HFF-Myc (cell line): ENCODE measurements at regions not wholly inside any gene's neighbourhood (a gene's known extent, or its start where the extent isn't known, plus 50 kb on each side); places are given as distances from the start of the nearest gene placed in this dataset.

Experiments
- DNase-seq: peaks from one replicate; pipeline ENCODE4 v3.0.0-alpha.2; 2011; ENCODE audit warnings: low read depth; ENCODE audit errors: extremely low read depth
- H3K4me3 ChIP-seq: replicated peaks from 2 replicates; pipeline ENCODE4 v1.5.1; 2011; ENCODE audit warnings: low read depth, mild to moderate bottlenecking, control low read depth, low read length
- TF ChIP-seq, protein P1 (sequence below): IDR thresholded peaks from 2 replicates; pipeline ENCODE4 v1.5.1; 2012; ENCODE audit warnings: mild to moderate bottlenecking, low read depth, low read length, control low read depth; ENCODE audit errors: missing control alignments

DNA sequence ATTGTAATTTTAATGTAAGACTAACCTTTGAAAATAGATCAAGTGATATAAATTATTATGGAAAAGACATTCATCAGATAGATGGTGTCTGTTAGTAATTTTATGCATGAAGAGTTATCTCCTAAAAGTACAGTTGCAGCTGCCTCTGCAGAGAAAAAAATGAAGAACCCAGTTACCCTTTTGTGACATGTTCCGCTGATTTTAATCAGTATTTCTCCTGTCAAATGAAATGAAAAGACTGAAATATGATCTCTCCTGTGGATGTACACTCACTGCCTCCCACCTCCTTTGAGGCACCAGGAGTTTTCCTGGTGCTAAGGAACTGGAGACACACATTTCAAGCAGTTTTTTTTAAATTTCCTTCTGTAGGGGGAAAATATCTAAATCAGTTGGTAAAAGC is 277.4 kb downstream of the KIF4B start:
- H3K4me3 ChIP-seq = no peak overlapping the region
- TF ChIP-seq, protein P1, sequence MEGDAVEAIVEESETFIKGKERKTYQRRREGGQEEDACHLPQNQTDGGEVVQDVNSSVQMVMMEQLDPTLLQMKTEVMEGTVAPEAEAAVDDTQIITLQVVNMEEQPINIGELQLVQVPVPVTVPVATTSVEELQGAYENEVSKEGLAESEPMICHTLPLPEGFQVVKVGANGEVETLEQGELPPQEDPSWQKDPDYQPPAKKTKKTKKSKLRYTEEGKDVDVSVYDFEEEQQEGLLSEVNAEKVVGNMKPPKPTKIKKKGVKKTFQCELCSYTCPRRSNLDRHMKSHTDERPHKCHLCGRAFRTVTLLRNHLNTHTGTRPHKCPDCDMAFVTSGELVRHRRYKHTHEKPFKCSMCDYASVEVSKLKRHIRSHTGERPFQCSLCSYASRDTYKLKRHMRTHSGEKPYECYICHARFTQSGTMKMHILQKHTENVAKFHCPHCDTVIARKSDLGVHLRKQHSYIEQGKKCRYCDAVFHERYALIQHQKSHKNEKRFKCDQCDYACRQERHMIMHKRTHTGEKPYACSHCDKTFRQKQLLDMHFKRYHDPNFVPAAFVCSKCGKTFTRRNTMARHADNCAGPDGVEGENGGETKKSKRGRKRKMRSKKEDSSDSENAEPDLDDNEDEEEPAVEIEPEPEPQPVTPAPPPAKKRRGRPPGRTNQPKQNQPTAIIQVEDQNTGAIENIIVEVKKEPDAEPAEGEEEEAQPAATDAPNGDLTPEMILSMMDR = no peak
- no peak for DNase-seq

DNA sequence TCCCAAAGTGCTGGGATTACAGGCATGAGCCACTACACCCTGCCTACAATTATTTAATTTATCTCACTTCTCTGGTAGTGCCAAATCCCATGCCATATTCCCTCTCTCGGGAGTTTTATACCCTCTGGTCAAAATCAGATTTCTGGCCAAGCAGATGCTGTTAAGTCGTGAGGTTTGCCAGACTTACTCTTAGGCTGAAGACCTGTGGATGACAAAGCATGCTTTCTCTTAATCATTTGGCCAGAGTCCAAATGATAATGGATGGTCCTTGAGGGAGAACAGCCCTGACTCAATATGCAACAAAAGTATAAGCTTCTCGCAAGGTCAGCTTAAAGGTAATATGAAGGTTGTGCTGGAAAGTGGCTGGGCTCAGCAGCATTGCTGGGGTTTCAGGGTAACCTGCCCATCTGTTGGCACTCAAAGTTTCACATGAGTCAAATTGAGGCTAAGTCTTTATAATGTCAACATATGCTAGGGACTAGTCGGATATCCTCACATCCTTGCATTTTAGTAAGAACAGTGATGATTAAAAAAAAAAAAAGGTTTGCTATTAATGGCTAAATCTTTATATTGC is 280.1 kb downstream of the KIF4B start:
- no peak overlapping the region for H3K4me3 ChIP-seq
- TF ChIP-seq, protein P1 = no peak
- no peak for DNase-seq

DNA sequence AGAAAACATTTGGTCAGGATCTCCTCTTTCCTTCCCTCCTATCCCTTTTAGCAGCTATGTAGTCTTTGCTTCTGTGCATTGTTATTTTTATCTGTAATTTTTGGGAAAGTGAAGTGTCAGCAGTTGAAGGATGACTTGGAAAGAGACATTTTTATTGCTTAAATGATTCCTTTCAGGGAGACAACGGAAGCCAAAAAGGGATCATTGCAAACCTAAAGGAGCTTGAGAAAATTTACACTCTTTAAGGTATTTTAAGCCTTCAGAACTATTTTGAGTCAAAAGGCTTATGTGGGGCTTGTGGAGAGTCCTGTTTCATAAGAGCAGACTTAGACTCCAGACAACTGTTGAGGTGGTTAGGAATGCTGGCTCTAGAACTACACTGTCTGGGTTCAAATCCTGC is 281.6 kb downstream of the KIF4B start:
- no peak for DNase-seq
- no peak overlapping the region for H3K4me3 ChIP-seq
- TF ChIP-seq, protein P1 = no peak

DNA sequence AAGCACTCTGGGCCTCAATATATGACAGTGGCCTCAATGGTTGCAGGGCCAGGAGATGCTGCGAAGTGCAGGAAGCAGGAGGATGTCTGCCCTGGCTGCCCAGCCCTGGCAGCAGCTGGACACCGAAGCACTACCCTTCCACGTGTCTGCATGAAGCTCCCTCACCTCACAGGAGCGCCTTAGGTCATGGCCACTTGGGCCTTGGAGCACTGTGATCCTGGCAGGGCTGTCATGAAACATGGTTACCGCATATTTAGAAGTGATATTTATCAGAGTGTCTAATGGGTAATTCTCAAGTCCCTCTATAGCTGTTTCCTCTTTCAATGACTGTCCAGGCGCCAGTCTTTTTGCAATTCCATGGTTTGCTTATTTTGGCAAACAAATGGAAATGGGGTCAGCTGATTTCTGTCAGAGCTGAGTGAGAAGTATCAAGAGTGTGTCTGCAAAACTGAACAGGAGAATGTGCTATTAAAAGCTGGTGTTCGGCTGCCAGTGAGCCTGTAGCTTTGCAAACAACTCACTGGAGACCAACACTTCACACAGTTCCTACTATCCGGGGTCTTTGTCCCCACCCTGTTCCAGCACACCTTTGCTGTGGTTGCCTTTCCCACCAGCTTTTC is 285.9 kb downstream of the KIF4B start:
- TF ChIP-seq, protein P1 = no peak
- DNase-seq = no peak
- no peak overlapping the region for H3K4me3 ChIP-seq

DNA sequence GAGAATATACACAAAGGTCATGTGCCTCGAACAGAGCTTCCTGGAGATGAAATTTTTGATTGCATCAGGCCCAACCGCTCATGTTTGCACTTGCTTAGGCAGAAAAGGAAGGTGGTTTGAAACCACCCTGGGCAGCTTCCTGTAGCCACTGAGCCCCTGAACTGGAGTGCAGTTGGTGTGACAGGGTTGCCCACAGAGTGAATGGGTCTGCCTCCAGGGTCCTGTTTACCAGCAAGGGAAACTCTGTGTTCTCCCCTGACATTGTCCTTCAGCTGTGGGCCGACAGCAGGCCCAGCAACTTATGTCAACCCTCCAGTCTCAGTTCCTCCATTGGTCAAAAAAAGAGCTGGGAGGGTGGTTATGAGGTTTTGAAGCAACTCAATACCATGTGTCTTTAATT is 289.6 kb downstream of the KIF4B start:
- TF ChIP-seq, protein P1 = no peak

GRCh38 chr5:155307229-155307628 is 293.7 kb downstream of the KIF4B start:
- H3K4me3 ChIP-seq = no peak overlapping the region
- TF ChIP-seq, protein P1 = no peak
- DNase-seq = no peak

More for the DNA sequence above, 289.6 kb downstream of the KIF4B start:
- DNase-seq = no peak
- no peak overlapping the region for H3K4me3 ChIP-seq
